GM10847 (cell line): ENCODE measurements at regions not wholly inside any gene's neighbourhood (a gene's known extent, or its start where the extent isn't known, plus 50 kb on each side); places are given as distances from the start of the nearest gene placed in this dataset.

Experiments used
- POLR2A ChIP-seq: IDR thresholded peaks from 2 replicates; pipeline ENCODE4 v1.6.1; 2011; ENCODE audit not compliant: insufficient read length; ENCODE audit errors: extremely low read depth

DNA sequence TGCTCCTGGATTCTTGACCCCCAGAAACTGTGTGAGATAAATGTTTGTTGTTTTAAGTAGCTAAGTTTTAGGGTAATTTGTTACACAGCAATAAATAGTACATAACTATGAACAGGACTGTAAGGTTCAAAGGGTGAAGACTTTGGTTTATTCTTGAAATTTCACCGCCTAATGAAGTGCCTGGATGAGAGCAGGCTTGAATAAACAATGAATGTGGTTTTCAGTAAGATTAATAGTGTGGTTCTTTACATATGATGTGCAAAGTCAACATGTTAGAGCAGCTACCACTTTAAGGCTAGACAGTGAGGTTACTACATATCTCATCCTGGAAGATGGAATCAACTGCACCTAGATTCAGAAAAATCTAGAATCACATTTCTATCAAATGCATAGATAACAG is 145.2 kb upstream of the BTG1 start:
- no peak for TF ChIP-seq POLR2A

DNA sequence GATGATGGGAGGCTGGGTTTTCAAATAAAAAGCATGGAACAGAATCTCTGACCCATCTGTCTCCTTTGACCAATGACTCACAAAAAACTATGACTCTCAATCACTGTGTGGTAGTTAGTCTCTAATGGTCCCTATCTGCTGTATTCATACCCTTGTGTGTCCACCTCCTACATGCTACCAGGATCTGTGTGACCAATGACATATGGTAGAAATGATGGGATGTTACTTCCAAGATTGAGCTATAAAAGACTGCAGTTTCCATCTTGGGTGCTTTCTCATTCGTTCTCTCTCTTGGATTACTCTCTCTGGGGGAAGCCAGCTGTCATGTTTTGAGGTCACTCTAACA is 144.7 kb upstream of the BTG1 start:
- no peak for TF ChIP-seq POLR2A

DNA sequence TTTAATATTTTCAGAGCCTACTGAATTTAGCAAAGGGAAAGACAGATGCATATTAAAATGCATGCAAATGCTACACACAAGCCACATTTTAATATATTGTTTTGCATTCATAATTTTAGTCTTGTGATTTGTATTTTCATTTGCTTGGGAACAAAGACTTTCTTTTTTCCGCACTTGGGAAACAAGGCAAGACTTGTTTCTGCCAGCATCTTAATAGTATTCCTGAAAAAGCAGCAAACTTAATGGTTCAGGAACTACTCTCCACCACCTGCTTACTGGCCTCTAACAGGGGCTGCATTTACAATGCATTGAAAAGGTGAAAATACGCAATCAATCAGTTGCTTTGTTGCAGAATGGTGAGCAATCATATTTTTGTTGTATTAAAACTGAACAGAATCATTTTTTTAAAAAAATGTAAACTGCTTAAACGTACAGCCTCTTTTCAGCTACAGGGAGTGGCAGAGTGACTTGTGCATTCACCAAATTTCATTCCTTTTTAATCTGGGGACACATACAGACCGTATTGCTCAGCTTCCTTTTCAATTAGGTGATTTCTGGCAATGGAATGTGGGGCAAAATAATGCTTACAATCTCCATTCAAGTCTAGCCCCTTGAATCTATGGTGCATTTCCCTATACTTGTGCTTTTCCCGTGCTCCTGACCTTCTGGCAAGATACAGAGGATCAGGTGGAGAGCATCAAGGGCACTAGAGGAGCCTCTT is 144.1 kb upstream of the BTG1 start:
- no peak for TF ChIP-seq POLR2A

DNA sequence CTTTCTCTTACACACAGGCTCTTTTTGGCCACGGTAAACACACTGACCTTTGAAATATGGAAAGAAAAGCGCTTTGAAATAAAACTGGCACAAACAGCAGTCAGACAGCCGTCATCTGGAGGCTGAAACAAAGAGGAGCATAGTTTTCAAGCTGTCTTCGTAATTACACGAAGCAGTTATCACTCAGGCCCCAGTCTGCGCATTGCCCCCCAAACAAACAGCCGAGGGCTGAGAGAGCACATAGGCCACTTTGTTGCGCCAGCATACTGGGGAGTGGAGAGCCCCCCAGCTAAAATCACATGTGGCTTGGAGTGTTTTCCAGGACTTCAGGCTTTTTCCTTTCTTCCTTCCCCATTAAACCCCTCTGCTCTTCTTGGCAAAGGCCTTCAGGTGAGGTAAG is 142.9 kb upstream of the BTG1 start:
- TF ChIP-seq POLR2A: no peak

DNA sequence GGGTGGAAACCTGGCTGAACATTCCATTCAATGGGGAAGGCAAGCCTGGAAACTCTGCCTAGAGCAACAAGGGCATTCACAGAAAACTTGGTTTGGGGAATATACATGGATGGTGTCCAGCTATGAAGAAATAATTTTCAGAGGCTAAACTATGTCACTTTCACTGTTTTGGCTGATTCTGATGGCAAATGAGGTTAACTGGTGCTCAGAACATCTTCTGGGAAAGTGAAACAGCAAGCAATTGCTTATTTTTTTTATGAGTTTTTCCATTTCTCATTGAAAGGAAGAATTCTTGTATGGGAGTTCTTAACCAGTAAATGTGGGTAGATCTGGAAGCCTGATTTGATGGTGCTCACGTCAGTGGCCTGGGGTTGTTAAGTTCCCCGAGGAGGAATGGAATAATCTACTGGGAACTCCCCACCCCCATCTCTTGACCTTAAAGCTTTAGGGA is 132.8 kb upstream of the BTG1 start:
- TF ChIP-seq POLR2A: no peak

DNA sequence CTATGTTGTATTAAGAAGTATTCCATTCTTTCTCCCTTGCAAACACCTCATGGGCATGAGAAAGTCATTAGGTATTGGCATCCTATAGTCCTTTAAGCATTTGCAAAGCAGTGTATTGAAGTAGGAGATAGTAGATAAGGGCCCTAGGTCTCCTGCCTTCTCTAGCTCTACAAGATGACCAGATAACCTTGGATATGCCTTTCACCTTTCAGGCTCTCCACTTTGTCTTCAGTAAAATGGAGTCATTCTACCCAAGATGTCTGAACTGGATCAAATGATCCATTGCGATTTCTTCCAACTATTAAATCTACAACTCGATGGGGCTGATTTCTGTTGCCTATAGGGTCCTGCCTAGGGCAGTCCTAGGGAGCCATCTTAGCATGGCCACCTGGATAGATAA is 132.1 kb upstream of the BTG1 start:
- TF ChIP-seq POLR2A: no peak

DNA sequence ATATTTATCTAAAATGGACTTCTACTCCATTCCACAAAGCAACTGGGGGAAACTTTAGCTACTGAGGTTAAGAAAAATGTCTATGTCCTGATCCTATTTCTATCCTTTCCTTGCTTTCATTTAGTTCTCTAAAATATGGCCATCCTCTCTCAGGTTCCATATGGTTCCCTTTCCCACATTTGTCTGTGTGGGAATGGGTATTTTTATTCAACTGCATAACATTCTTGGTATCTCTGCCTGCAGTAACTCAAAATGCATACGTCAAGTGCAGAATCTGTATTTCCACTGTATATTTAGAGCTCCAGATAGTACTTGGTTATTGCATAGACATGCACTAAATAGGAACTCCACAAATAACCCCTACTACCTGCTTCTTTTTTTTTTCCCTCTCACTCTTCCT is 130.6 kb upstream of the BTG1 start:
- TF ChIP-seq POLR2A: no peak

DNA sequence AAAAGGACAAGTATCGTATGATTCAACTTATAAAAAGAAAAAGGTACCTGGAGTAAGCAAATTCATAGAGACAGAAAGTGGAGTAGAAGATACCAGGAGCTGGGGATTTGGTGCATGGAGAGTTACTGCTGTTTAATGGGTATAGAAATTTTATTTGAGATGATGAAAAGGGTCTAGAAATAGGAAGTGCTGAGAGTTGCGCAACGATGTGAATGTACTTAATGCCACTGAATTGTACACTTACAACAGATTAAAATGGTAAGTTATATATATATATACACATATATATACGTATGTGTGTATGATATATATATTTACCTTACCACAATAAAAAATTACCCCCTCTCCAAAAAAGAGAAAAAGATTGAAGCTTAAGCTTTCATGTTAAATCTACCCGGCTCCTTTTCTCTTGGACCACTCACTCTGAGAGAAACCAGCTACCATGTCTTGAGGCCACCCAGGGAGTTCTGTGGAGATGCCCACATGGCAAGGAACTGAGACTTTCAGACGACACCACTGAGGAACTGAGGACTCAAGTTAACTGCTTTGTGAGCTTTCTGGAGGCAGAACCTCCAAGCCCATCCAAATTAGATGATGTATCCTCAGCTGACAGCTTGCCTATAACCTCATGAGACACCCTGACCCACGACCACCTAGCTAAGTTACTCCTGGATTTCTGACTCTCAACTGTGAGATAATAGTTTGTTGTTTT is 130.0 kb upstream of the BTG1 start:
- no peak for TF ChIP-seq POLR2A

DNA sequence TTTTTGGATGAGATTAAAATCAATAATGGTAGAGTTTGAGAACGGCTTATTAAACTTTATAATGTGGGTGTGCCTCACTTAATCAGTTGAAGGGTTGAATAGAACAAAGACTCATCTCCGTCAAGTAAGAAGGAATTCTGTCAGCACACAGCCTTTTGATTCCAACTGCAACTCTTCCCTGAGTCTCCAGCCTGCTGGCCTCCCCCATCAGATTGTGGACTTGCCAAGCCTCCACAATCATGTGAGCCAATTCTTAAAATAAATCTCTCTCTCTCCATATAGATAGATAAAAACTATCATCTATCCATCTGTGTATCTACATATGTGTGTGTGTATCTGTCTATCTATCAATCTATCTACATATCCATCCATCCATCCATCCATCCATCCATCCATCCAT is 127.4 kb upstream of the BTG1 start:
- TF ChIP-seq POLR2A: no peak

DNA sequence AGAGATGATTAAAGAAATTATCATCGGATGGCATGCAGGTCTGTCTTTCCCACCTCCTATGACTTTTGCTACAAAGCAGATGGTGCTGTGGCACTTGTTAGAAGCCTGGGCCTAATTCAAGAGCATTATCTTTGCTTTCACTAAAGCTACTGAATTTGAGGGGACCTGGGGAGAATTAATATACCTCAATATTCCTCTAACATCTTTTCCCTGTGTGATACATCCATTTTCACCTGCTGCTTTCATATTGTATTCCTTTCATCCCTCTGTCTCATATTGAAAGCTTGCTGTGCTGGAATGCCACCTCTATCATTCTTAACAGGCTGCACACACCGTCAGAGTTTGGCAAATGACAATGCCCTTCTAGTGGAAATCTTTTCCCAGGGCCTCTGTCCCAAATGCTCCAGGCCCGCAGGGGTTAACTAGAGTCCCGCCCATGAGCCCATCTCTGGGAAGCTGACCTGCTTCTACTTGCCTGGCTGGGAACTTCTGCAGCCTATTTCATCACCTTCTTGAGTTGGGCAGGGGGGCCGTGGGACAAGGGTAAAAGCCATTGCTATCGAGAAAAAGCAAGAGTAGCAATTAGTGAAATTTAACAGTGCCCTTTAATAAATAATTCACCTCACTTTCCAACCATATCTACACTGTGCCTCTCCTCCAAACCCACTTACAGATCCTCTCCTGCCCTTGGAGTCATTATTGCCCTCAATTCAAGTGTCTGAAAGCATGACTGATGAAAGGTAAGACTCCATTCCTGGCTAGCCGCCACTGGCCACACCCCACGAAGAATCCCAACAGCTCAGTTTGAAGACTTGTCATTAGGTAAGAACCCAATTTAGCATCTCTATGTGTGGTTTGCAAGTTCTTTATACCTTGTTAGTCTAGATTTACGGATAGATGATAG is 126.7 kb upstream of the BTG1 start:
- TF ChIP-seq POLR2A: no peak

DNA sequence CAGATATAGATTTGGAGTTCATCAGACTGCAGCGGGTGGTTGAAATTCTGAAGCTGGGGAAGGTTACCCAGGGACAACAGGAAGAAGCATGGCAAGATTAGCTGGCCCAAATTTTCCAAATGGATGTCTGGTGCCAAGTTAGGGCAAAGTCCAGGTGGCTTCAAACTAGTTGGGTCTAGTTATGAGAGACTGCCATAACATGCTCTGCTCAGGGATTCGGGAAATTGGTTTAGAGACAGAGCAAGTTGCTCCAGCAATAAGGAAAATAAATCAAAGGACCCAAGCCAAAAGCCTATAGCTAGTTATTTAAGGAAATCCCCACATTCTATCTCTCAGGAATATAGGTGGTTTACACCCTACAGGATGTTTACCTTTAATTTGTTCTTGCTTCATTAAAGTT is 125.7 kb upstream of the BTG1 start:
- no peak for TF ChIP-seq POLR2A

DNA sequence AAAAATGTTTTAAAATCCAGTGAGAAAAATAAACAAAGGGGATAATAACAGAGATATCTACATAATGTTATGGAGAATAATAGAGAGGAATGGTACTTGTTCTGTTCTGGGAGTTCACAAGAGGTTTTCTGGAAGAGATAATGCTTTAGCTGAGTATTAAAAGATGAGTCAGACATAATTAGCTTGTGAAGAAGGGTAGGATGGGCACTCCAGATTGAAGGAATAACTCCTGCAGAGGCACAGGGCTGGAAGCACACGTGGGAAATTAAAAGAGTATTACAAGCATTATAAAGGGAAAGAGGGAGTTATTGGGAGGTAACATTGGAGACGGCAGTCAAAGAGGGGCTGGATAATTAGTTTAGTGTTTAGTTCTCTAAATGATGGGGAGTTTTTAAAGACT is 124.9 kb upstream of the BTG1 start:
- no peak for TF ChIP-seq POLR2A

DNA sequence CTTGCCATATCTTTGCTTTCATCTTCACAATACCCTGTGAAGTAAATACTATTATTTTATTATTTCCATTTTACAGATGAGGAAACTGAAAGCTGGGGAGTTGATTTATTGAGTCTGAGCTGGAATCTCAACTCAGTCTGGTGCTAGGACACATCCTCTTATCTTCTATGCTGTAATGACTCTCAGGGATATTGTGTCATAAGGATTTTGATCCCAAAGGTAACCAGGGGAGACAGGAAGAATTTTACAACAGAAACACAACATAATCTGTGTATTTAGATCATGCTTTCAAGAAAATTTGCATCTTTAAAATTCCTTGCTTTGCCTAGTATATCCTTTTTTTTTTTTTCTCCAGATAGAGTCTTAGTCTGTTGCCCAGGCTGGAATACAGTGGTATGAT is 123.3 kb upstream of the BTG1 start:
- no peak for TF ChIP-seq POLR2A

DNA sequence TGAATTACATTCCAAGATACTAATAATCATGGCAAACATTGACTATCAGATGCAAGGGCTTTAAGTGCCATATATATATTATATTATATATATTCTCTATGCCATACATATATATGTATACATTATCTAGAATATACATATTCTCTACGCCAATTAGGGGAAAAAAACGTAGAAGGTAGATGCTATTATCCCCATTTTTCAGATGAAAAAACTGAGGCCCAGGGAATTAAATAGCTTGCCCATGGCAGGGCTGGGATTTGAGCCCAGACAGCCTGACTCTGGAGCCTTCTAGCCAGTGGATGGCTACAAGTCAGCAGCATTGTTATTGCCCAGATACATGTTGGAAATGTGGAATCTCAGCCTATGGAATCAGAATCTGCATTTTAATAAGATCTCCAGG is 116.0 kb upstream of the BTG1 start:
- TF ChIP-seq POLR2A: no peak

DNA sequence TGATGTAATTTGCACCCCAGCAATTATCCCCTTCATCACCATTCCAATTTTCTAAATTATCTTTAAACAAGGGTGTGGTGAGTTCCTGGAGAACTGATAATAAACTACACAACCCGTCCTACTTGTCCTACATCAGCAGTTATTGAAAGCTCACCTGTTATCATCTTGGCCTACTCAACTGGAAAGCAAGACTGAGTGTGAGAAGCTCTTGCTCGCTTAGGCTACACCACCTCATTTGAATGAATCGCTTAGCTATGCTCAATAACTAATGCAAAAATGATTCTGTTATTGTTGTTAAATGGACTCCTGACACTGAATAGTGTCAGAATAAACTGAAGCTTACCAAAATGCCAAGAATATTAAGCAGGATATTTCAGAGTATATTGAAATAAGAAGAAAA is 115.4 kb upstream of the BTG1 start:
- TF ChIP-seq POLR2A: no peak

DNA sequence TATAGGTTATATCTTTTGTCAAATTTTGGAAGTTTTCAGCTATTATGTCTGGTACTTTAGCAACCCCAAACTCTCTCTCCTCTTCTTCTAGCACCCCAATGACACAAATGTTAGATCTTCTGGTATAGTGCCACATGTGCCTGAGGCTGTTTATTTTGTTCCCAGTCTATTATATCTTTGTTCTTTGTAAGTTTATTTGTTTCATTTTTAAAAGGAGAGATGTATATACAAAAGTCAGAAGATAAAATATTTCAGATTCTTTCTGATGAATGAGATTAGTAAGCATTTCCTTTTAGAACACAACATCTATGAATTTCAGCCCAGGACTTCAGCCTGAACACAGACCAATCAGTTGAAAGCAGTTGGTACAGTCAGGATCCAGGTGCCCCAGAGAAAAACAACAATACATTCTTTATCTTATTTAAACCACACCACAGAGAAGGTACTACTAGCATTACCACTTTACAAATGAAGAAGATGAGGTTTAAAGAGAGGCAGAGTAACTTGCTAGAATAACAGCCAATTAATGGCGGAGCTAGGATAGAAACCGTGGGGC is 114.1 kb upstream of the BTG1 start:
- no peak for TF ChIP-seq POLR2A
